Neural cell (in vitro differentiated cells): ENCODE measurements at regions not wholly inside any gene's neighbourhood (a gene's known extent, or its start where the extent isn't known, plus 50 kb on each side); places are given as distances from the start of the nearest gene placed in this dataset.

Experiments used
- H2AFZ ChIP-seq: fragments of 200-600, 300-800 bp; sonication (generic), shearing (Covaris generic); 2 replicates; pipeline ENCODE4 v1.6.0; 2014; ENCODE audit warnings: low read depth, mild to moderate bottlenecking, antibody characterized with exemption, low read length, moderate library complexity
- H3F3A ChIP-seq: fragments of 200-600 bp; shearing (Covaris generic); 2 replicates; pipeline ENCODE4 v1.6.1; 2016; ENCODE audit warnings: mild to moderate bottlenecking, moderate library complexity, mixed read lengths, antibody characterized with exemption, low read length; ENCODE audit not compliant: insufficient read depth, poor library complexity, severe bottlenecking
- H3K27ac ChIP-seq: fragments of 200-600, 300-800 bp; sonication (generic), shearing (Covaris generic); 2 replicates; pipeline ENCODE4 v1.5.1; 2014; ENCODE audit warnings: mild to moderate bottlenecking, low read length, moderate library complexity
- H3K27me3 ChIP-seq: fragments of 300-800, 200-600 bp; sonication (generic), shearing (Covaris generic); 2 replicates; pipeline ENCODE4 v1.6.0; 2014; ENCODE audit warnings: mild to moderate bottlenecking, low read depth, low read length, moderate library complexity; ENCODE audit not compliant: insufficient read depth
- H3K36me3 ChIP-seq: fragments of 300-800, 200-600 bp; sonication (generic), shearing (Covaris generic); 2 replicates; pipeline ENCODE4 v1.5.1; 2014; ENCODE audit warnings: mild to moderate bottlenecking, antibody characterized with exemption, low read length, moderate library complexity; ENCODE audit not compliant: insufficient read depth
- H3K4me2 ChIP-seq: fragments of 300-800, 200-600 bp; sonication (generic), shearing (Covaris generic); 2 replicates; pipeline ENCODE4 v1.6.0; 2014; ENCODE audit warnings: mild to moderate bottlenecking, low read length
- H3K4me3 ChIP-seq: fragments of 300-800, 200-600 bp; sonication (generic), shearing (Covaris generic); 2 replicates; pipeline ENCODE4 v1.5.1; 2014; ENCODE audit warnings: mild to moderate bottlenecking, low read length, moderate library complexity
- H3K79me2 ChIP-seq: fragments of 200-600 bp; shearing (Covaris generic); replicated peaks from 2 replicates; pipeline ENCODE4 v1.6.0; 2014; ENCODE audit warnings: mild to moderate bottlenecking, low read length, moderate library complexity; ENCODE audit not compliant: insufficient read depth
- H3K9ac ChIP-seq: fragments of 300-800, 200-600 bp; sonication (generic), shearing (Covaris generic); 2 replicates; pipeline ENCODE4 v1.6.1; 2016; ENCODE audit warnings: mild to moderate bottlenecking, low read length, mixed read lengths
- H3K9me2 ChIP-seq: fragments of 200-600 bp; shearing (Covaris generic); 2 replicates; pipeline ENCODE4 v1.6.1; 2016; ENCODE audit warnings: mild to moderate bottlenecking, low read length, mixed read lengths; ENCODE audit not compliant: insufficient read depth
- H3K9me3 ChIP-seq: fragments of 200-600, 300-800 bp; sonication (generic), shearing (Covaris generic); 2 replicates; pipeline ENCODE4 v1.6.1; 2016; ENCODE audit warnings: mild to moderate bottlenecking, mixed run types, low read length, moderate library complexity, mixed read lengths
- H4K20me1 ChIP-seq: fragments of 200-600 bp; shearing (Covaris generic); 2 replicates; pipeline ENCODE4 v1.6.1; 2016; ENCODE audit warnings: mild to moderate bottlenecking, mixed run types; ENCODE audit not compliant: insufficient read depth
- EP300 ChIP-seq: fragments of 450-650 bp; conservative IDR thresholded peaks from 2 replicates; pipeline ENCODE4 v1.6.1; 2014; ENCODE audit warnings: antibody characterized with exemption, mild to moderate bottlenecking, moderate library complexity; ENCODE audit not compliant: poor library complexity, severe bottlenecking
- EZH2 ChIP-seq: fragments of 200-600, 300-800 bp; shearing (Covaris generic), sonication (generic); IDR thresholded peaks from 2 replicates; pipeline ENCODE4 v1.6.1; 2014; ENCODE audit warnings: antibody characterized with exemption, low read length, borderline replicate concordance, mild to moderate bottlenecking; ENCODE audit not compliant: insufficient read depth, poor library complexity, severe bottlenecking
- MXI1 ChIP-seq: fragments of 450-650 bp; conservative IDR thresholded peaks from 2 replicates; pipeline ENCODE4 v1.6.1; 2014; ENCODE audit warnings: antibody characterized with exemption, mild to moderate bottlenecking; ENCODE audit not compliant: poor library complexity, severe bottlenecking
- POLR2AphosphoS5 ChIP-seq: IDR thresholded peaks from 2 replicates; pipeline ENCODE4 v1.6.1; 2012
- RAD21 ChIP-seq: fragments of 450-650 bp; conservative IDR thresholded peaks from 2 replicates; pipeline ENCODE4 v1.6.1; 2014; ENCODE audit warnings: antibody characterized with exemption, mild to moderate bottlenecking, moderate library complexity
- SMC3 ChIP-seq: fragments of 450-650 bp; conservative IDR thresholded peaks from 2 replicates; pipeline ENCODE4 v1.6.1; 2014; ENCODE audit warnings: antibody characterized with exemption, mild to moderate bottlenecking, moderate library complexity; ENCODE audit not compliant: poor library complexity
- TAF1 ChIP-seq: IDR thresholded peaks from 2 replicates; pipeline ENCODE4 v1.6.1; 2012; ENCODE audit warnings: low read depth
- TF ChIP-seq, protein P1 (sequence below): IDR thresholded peaks from 2 replicates; pipeline ENCODE4 v1.6.1; 2012; ENCODE audit warnings: borderline replicate concordance
- TF ChIP-seq, protein P2 (sequence below): fragments of 450-650 bp; IDR thresholded peaks from 2 replicates; pipeline ENCODE4 v1.5.1; 2014; ENCODE audit warnings: antibody characterized with exemption, mild to moderate bottlenecking, moderate library complexity; ENCODE audit not compliant: poor library complexity, severe bottlenecking

GRCh38 chr10:118216020-118216419 is 126.1 kb downstream of the FAM204A start:
- no peak overlapping the region for H2AFZ ChIP-seq
- H3K9me2 ChIP-seq: no peaks in the 10 kb centered on the region
- no peaks in the 10 kb centered on the region for H3K9me3 ChIP-seq
- H3F3A ChIP-seq: no peaks in the 10 kb centered on the region
- no peak overlapping the region for H3K27ac ChIP-seq
- H3K27me3 ChIP-seq: no peaks in the 10 kb centered on the region
- H3K36me3 ChIP-seq: no peaks in the 10 kb centered on the region
- no peaks in the 10 kb centered on the region for H3K79me2 ChIP-seq
- H3K4me2 ChIP-seq: no peak overlapping the region
- H4K20me1 ChIP-seq: no peaks in the 10 kb centered on the region
- TF ChIP-seq RAD21 (no peak), EZH2 (no peak)
- TF ChIP-seq, protein P1, sequence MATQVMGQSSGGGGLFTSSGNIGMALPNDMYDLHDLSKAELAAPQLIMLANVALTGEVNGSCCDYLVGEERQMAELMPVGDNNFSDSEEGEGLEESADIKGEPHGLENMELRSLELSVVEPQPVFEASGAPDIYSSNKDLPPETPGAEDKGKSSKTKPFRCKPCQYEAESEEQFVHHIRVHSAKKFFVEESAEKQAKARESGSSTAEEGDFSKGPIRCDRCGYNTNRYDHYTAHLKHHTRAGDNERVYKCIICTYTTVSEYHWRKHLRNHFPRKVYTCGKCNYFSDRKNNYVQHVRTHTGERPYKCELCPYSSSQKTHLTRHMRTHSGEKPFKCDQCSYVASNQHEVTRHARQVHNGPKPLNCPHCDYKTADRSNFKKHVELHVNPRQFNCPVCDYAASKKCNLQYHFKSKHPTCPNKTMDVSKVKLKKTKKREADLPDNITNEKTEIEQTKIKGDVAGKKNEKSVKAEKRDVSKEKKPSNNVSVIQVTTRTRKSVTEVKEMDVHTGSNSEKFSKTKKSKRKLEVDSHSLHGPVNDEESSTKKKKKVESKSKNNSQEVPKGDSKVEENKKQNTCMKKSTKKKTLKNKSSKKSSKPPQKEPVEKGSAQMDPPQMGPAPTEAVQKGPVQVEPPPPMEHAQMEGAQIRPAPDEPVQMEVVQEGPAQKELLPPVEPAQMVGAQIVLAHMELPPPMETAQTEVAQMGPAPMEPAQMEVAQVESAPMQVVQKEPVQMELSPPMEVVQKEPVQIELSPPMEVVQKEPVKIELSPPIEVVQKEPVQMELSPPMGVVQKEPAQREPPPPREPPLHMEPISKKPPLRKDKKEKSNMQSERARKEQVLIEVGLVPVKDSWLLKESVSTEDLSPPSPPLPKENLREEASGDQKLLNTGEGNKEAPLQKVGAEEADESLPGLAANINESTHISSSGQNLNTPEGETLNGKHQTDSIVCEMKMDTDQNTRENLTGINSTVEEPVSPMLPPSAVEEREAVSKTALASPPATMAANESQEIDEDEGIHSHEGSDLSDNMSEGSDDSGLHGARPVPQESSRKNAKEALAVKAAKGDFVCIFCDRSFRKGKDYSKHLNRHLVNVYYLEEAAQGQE: no peak
- TF ChIP-seq, protein P2, sequence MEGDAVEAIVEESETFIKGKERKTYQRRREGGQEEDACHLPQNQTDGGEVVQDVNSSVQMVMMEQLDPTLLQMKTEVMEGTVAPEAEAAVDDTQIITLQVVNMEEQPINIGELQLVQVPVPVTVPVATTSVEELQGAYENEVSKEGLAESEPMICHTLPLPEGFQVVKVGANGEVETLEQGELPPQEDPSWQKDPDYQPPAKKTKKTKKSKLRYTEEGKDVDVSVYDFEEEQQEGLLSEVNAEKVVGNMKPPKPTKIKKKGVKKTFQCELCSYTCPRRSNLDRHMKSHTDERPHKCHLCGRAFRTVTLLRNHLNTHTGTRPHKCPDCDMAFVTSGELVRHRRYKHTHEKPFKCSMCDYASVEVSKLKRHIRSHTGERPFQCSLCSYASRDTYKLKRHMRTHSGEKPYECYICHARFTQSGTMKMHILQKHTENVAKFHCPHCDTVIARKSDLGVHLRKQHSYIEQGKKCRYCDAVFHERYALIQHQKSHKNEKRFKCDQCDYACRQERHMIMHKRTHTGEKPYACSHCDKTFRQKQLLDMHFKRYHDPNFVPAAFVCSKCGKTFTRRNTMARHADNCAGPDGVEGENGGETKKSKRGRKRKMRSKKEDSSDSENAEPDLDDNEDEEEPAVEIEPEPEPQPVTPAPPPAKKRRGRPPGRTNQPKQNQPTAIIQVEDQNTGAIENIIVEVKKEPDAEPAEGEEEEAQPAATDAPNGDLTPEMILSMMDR: no peak
- H3K9ac ChIP-seq: no peak overlapping the region
- H3K4me3 ChIP-seq: no peak overlapping the region

- Histone ChIP-seq H3K9me3 (no peaks in the 10 kb centered on the region), H3F3A (no peaks in the 10 kb centered on the region), H3K4me2 (no peak overlapping the region), H3K27ac (no peak overlapping the region), H3K9me2 (no peaks in the 10 kb centered on the region), H2AFZ (no peak overlapping the region), H3K27me3 (no peaks in the 10 kb centered on the region), H3K9ac (no peak overlapping the region), H3K79me2 (no peaks in the 10 kb centered on the region), H3K36me3 (no peaks in the 10 kb centered on the region), H4K20me1 (no peaks in the 10 kb centered on the region), H3K4me3 (no peak overlapping the region)
- TF ChIP-seq, protein P1: no peak
- no peak for TF ChIP-seq SMC3
- no peak for TF ChIP-seq POLR2AphosphoS5
- TF ChIP-seq EP300: no peak
- no peak for TF ChIP-seq RAD21
- TF ChIP-seq, protein P2: no peak
- no peak for TF ChIP-seq TAF1
- no peak for TF ChIP-seq MXI1
- TF ChIP-seq EZH2: no peak
Observed at GRCh38 chr10:118214776-118215175, 127.3 kb downstream of the FAM204A start.
